Anterior cingulate cortex (tissue), 58 donors: ENCODE measurements at regions not wholly inside any gene's neighbourhood (a gene's known extent, or its start where the extent isn't known, plus 50 kb on each side); places are given as distances from the start of the nearest gene placed in this dataset.
"Not testable (repeated sequence)": the region's sequence is repeated elsewhere in the genome, so short reads cannot be mapped to it uniquely, and the experiment has no call there.

Experiments
- DNase-seq, 58 donors: peaks; one replicate each; lab custom pipeline; 2025; lab: John Stamatoyannopoulos, UW

DNA sequence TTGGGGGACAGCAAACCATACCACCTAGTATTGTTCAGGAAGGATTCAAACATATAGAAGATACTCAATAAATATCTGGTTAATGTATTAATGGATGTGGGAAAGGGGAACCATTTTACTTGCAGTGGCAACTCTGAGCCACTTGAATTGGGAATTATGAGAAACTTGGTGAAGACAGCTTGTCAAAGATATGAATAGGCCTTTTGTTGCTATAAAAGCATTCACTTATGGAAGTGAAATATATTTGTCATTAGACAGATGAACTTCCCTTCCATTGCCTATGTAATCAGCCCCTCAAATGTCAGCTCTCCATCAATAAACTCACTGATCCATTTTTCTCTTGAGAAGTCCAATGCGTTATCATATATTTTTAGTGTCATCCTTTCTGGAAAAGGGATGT lies 56.1 kb downstream of the GPR85 start:
- DNase-seq, result no peak

DNA sequence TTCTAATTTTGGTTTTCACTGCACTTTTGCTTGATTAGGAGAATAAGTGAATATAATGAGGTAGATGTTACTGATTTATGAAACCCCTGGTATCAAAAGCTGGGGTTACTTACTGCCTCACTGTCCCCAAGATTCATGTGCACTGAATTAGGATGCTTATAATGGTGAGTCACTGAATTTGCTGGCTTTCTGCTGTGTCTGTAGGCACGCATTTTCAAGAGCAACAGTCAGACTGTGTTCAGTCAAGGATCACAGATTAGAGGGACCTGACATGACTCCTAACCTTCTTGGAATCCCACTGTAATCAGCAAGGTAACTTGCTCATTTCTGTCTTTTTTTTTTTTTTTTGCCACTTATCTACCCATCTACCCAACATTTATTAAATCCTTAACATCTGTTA lies 59.7 kb downstream of the GPR85 start:
- DNase-seq, result no peak

DNA sequence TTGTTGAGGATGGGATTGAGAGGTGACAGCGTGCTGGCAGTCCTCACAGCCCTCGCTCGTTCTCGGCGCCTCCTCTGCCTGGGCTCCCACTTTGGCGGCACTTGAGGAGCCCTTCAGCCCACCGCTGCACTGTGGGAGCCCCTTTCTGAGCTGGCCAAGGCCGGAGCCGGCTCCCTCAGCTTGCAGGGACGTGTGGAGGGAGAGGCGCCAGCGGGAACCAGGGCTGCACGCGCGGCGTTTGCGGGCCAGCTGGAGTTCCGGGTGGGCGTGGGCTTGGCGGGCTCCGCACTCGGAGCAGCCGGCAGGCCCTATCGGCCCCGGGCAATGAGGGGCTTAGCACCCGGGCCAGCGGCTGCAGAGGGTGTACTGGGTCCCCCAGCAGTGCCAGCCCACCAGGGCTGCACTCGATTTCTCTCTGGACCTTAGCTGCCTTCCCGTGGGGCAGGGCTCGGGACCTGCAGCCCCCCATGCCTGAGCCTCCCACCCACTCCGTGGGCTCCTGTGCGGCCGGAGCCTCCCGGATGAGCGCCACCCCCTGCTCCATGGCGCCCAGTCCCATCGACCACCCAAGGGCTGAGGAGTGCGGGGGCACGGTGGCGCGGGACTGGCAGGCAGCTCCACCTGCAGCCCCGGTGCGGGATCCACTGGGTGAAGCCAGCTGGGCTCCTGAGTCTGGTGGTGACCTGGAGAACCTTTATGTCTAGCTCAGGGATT lies 69.3 kb downstream of the GPR85 start:
- not testable (repeated sequence) for DNase-seq

DNA sequence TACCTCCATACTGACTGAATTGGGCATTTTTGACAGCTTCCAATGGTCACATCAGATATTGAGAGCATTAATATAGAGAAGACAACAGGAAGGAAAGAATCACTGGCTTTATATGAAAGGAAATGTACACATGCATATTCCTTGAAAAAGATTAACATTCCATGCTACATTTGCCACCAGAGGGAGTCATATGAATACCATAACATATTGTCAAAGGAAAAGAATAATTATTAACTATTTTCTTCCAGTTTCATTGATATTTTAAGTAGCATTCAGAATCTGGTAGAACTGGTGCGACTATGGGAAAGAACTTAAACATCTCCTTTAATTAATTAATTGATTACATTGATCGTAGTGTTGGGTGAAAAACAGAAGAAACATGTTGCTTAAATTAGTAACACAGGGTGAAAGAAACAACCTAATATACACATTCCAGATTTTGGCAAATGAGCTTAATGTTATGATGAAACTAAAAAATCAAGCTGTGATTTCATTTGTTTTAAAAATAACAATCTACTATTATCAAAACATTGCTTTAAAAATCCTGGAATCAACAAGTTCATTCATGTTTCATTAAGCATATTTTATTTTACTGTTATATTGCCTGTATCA lies 71.5 kb downstream of the GPR85 start:
- peak in 2 of 58 donors; percentile 2 to 6 for DNase-seq

DNA sequence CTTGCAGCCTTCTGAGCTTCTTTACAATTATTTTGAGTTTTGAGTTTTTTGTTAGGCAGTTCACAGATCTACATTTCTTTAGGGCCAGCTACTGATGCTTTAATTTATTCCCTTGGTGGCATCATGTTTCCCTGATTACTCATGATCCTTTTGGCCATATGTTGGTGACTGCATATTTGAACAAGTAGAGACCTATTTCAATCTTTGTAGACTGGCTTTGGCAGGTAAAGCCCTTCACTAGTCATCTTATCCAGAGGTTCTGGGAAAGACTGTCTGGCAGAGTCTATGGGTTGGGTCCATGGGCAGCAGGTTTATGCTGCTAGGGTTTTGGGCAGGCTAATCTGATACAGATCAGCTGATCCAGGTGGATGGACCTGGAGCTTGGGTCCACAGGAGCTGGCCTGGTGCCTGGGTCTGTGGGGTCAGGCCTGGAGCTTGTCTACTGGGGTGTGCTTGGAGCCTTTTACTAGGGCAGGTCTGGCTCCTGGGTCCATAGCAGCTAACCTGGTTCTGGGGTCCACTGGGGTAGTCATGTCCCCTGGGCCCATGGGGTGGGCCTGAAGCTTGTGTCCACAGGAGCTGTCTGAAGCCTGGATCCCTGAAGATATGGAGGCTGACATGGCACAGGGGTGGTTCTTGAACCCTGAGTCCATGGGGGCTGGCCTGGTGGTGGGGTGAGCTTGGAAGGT lies 72.7 kb downstream of the GPR85 start:
- DNase-seq, result no peak

DNA sequence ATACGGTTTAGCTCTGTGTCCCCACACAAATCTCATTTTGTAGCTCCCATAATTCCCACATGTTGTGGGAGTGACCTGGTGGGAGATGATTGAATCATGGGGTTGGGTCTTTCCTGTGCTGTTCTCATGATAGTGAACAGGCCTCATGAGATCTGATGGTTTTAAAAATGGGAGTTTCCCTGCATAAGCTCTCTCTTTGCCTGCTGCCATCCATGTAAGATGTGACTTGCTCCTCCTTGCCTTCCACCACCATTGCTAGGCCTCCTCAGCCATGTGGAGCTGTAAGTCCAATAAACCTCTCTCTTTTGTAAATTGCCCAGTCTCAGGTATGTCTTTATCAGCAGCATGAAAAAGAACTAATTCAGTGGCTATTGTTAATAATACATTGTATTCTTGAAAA lies 73.8 kb downstream of the GPR85 start:
- not testable (repeated sequence) for DNase-seq

DNA sequence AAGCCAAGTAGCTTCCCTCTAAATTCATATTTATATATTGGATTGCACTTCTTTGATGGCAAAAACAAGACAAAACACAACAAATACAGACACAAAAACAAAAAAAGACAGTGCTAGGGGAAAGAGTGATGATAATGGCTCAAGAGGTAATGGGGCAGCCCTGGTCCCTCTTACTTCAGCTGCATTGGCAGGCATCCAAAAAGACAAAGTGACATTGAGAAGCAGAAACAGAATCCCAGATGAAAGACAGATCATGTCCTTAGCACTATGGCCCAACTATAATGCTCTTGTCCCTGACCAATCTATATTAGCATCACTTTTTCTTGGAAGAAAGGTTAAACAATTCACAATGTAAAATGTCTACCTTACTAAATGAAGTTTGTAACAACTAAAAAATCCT lies 76.2 kb downstream of the GPR85 start:
- DNase-seq, result no peak

DNA sequence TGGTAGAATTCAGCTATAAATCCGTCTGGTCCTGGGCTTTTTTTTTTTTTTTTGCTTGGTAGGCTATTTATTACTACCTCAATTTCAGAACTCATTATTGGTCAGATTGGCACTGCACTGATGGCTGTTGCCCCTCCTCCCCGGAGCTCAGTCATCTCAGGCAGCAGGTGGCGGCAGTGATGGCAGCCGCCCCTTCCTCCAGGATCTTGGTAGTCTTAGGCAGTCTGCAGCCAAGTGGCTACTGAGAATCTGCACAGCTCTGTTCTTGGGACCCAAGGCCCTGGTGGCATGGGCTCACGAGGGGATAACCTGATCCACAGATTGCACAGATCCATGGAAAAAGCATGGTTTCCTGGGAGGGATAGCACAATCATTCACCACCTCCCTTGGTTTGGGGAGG lies 77.9 kb downstream of the GPR85 start:
- DNase-seq, result no peak

DNA sequence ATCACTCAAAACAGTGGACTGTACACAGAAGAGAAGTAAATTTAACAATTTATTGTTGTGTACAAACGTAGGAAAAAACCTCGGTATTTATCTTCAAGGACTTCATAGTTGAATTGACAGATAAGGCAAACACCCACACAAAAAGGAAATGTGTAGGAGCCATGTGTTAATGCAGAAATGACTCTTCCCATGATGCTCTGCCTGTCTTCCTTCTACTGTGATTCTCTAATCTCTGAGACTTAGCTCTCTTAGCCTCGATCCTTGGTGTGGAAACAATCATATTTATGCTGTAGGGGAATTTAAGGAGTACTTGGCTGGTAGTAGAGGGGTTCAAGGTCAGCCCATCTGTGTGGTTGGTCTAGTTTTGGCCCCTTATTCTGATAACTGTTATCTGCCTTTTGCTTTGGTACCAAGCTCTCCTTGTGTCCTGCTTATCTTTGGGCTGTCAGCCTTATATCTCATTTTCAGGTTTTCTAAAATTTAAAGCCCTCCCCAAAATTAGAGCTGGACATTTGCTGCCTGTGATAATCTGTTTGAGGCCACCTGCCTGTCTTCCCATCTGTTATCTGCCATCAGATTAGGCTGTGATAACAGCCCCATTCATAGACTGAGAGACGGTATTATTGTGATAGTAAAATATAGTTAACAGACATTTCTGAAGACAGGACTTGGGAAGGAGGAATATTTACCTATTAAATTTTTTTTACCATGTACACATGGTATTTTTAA lies 81.7 kb downstream of the GPR85 start:
- no peak for DNase-seq

DNA sequence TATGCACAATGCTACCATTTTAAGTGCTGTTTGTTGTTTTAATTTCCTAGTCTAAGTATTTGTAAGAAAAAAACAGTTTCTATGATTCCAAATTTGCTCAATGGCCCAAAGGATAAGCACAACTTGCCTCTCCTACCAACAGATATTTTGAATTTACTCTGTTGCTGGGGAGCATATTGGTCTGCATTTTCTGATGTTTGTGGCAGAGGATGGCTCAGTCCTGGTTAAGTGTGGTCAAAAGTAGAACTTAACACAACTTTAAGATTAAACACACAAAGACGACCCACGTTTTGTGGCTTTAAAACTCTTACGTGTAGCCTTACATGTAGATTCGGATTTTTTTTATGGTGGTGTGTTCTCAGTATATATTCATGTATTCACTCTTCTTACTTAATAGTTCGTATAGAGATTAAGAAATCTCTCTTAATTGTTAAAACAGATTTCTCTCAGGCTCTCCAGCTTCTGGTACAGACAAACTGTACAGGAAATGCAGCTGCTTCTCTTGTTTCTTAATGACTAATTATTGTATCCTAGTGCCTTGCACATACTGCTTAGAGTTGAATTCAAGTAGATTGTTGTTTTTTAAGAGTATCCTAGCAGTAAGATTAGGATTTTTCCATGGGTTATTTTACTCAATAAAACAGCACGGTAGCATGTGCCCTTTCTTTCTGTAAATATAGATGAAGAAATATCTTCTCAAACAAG lies 86.2 kb downstream of the GPR85 start:
- no peak for DNase-seq

DNA sequence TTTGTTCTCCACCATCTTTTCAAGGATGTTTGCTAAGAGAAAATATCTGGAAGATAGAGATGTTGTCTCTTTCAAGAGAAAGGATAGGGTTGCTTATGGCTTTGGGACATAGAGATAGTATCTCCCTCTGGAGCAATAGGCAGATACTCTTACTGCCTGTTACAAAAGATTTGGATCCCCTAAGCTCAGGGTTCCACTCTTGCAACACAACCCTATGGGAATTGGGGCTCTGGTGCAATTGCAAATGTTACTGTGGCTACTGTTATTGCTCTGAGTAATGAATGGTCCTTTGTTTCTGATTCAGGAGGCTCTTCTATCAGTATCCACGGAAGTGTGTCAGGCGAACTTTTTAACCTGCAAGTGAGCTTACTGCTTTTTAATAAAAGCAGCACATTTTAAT lies 88.8 kb downstream of the GPR85 start:
- no peak for DNase-seq

DNA sequence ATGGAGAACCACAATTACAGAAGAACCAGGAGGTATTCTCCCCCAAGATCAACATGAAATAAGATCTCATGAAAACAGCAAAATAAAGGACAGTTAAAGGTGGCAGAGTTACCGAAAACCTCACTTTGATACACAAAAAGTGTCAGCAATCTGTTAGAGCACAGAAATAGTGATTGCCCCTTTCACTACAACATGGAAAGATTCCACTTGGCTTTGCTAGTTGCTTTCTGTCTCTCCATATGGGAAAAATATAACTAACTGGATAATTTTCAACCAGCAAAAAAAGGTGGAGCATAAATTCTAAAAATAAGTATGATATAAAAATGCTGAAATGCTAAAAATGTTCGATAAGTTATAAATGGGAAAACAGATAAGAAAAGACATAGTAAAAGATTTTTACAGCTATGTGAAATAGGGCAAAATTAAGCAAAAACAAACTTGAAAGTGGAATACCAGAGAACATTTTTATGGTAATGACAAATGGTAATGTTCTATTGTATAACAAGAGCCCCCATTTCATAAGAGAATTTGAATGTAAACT lies 90.2 kb downstream of the GPR85 start:
- DNase-seq, result no peak

DNA sequence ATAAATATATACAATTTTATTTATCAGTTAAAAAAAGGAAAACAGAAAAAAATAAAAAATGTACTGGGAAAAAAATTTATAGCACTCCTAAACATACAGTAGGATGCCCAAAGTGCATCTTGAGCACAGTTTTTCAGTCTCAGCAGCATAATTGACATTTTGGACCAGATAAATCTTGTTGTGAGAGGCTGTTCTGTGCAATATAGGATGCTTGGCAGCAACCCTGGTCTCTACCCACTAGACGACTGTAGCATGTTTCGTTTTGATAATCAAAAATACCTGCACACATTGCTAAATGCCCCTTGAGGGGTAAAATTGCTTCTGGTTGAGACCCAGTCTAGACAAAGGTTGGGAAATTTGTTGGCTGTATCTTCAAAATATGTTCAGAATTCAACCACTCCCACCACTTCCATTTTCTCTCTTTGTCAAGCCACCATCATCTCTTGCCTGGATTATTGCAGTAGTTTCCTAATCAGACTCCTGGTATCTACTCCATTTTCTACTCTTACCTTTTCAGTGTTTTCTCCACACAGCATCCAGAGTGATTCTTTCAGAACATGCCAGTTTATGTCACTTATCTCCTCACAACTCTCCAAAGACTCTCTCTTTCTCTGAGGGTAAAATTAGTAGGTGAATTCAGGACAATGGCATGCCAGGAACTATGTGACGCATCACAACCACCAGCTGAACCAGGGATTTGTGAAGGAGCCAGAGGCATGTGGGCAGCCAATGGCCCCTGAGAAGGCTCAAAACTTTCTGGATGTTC lies 91.4 kb downstream of the GPR85 start:
- DNase-seq, result no peak

DNA sequence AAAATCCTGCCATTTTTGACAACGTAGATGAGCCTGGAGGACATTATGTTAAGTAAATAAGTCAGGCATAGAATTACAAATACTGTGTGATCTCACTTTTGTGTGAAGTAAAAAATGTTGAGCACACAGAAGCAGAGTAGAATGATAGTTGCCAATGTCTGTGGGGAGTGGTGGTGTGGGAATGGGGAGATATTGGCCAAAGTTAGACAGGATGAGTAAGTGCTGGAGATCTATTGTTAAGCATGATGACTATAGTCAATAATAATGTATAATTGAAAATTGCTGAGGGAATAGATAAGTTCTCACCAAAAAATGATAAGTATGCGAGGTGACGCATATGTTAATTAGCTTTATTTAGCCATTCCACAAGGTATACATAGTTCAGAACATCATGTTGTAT lies 92.0 kb downstream of the GPR85 start:
- no peak for DNase-seq

DNA sequence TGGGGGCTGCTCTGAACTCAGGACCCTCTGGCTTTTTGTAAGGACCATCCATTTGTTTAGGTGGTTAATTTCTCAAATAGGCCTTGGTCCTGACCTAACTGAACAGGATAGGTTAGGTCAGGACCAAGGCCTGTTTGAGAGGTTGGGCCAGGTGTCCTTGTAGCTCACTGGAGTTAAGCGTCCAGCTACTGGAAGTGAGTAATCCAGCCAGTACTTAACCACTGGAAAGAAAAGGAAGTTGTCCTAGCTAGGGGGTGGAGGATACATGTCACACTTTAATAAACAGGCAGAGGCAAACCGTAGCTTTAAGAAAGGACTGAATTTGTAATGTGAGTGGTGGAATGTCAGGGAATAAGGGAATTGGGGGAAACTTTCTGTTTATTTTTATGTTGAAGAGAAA lies 96.0 kb downstream of the GPR85 start:
- no peak for DNase-seq

DNA sequence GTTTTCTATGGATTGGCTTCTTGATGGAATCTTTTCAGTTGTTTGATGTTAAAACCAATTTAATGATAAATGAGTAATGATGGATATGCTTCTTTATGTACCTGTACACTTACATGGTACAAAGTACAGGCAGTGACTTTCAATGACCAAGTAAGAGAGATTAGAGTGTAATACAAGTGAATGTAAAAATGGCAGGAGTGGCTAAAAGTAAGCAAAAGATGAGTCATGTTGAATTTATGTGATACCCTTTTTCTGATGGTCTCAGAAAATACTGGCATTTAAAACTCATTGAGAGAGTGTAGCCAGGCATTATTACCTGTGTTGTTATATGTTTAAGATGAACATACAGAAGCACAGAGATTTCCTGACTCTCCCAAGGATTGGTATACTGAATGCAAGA lies 97.1 kb downstream of the GPR85 start:
- no peak for DNase-seq

DNA sequence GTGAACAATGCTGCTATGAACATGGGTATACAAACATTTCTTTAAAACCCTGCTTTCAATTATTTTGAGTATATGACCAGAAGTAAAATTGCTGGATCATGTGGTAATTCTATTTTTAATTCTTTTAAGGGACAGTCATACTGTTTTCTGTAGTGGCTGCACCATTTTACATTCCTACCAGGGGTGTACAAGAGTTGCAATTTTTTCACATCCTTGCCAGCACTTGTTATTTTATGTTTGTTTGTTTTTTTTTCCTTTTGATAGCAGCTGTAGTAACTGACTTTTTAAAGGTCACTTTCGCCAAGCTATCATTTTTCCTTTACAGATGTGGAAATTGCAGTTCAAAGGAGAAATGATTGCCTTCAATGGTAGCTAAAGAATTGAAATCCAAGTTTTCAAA lies 99.5 kb downstream of the GPR85 start:
- no peak for DNase-seq

DNA sequence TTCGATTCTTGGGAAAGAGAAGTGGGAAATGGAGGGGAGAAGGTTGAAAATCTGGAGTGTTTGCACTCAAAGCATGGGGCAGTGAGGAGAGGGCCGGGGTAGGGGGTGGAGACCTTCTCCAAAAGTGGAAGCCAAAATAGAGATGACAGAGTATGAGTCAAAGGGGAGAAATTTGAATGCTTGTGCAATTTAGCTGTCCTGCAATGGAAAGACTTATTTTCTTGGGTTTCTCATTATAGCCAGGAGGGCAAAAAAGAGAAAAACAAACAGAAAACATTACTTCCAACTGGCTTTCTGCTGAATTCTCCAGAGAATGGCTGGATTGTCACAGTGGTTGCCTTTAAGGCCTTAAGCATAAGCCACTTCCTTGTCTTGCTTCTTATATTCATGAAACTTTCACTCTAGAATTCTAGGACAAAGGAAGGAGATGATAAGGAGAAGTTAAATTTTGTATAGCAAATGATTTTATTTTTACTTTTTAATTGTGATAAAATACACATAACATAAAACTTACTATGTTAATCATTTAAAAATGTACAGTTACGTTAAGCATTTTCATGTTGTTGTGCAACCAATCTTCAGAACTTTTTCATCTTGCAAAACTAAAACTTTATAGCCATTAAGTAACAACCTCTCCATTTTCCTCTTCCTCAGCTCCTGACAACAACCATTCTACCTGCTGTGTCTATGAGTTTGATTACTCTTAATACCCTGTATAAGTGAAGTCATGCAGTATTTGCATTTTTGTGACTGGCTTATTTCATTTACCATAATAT lies 100.2 kb downstream of the GPR85 start:
- no peak for DNase-seq
